ENCODE measurements at regions not wholly inside any gene's neighbourhood (a gene's known extent, or its start where the extent isn't known, plus 50 kb on each side); places are given as distances from the start of the nearest gene placed in this dataset.

DNA sequence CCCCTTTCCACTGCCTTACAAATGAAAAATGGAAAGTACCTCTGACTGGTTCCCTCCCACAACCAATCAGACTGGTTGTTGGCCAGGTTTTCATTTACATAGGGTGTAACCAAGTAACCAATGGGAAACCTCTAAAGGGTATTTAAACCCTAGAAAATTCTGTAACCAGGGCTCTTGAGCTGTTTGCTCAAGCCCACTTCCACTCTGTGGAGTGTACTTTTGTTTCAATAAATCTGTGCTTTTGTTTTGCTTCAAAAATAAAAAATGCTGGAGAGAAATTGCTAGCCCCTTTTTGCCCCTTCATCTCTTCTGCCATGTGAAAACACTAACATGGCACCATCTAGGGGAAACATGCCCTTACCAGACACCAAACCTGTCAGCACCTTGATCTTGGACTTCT, 129.5 kb downstream of the AHR start:
- TF ChIP-seq CTCF (conservative IDR thresholded peaks at IDR 0.05; ENCODE audit: low read length) (no peak), EZH2phosphoT487 (IDR thresholded peaks at IDR 0.05; ENCODE audit: borderline replicate concordance) (no peak)

Data from Loucy (cell line).